Ascending aorta (tissue), 2 donors: ENCODE measurements at regions not wholly inside any gene's neighbourhood (a gene's known extent, or its start where the extent isn't known, plus 50 kb on each side); places are given as distances from the start of the nearest gene placed in this dataset.
A peak's percentile ranks its signal among the peaks of the same experiment; 100 is the strongest.

Experiments
- DNase-seq, 2 donors: peaks; one replicate each; pipeline ENCODE4 v3.0.0-alpha.2; 2019; ENCODE audit warnings: low spot score in 2 of 2
- H3K27ac ChIP-seq, 2 donors: fragments of 200-600 bp; sonication (generic); one replicate each; pipeline ENCODE4 v1.5.1; 2016 to 2017; ENCODE audit warnings: mild to moderate bottlenecking in 1 of 2
- H3K27me3 ChIP-seq: fragments of 200-600 bp; sonication (generic); one replicate; pipeline ENCODE4 v1.5.1; 2017
- H3K36me3 ChIP-seq, 2 donors: fragments of 200-600 bp; sonication (generic); one replicate each; pipeline ENCODE4 v1.5.1; 2016
- H3K4me1 ChIP-seq, 2 donors: fragments of 200-600 bp; sonication (generic); one replicate each; pipeline ENCODE4 v1.5.1; 2016 to 2017; ENCODE audit warnings: mild to moderate bottlenecking in 1 of 2
- H3K4me3 ChIP-seq, 2 donors: fragments of 200-600 bp; sonication (generic); one replicate each; pipeline ENCODE4 v1.5.1; 2016 to 2017; ENCODE audit warnings: mild to moderate bottlenecking in 1 of 2
- H3K9me3 ChIP-seq, 2 donors: fragments of 200-600 bp; sonication (generic); one replicate each; pipeline ENCODE4 v1.5.1; 2016
- intact Hi-C: fragments of 100-400 bp; cut with DNase I; formaldehyde crosslinking; loops from one replicate; pipeline ENCODE4 v1.15.1; 2023
- TF ChIP-seq, protein P1 (sequence below), 3 experiments: fragments of 200-600 bp in 2 of 3; fragments of 450-650 bp in 1 of 3; sonication (generic) in 2 of 3; IDR thresholded peaks; one replicate each; pipeline ENCODE4 v1.5.1; 2016 to 2019; ENCODE audit warnings: antibody characterized with exemption in 3 of 3, mild to moderate bottlenecking in 1 of 3, moderate library complexity in 1 of 3

DNA sequence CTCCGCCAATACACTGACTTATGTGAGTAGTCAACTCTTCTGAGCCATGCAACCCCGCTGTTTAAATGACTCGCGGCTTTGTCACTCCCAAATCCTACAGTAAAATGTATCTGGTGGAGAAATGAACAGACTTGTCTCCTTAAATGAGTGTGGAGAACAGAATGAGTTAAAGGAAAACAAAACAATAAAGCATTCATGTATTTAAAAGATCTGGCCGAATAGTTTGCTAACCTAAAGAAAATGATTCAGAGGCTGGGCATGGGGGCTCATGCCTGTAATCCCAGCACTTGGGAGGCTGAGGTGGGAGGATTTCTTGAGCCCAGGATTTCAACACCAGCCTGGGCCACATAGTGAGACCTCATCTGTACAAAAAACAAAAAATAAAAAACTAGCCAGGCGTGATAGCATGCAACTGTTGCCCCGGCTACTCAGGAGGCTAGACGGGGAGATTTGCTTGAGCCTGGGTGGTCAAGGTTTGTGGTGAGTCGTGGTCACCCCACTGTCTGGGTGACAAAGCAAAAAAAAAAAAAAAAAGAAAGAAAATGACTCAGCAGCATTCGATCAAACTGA is 86.5 kb upstream of the PFKP start:
- Histone ChIP-seq H3K36me3 (no peaks in the 10 kb centered on the region), H3K27me3 (no peaks in the 10 kb centered on the region), H3K27ac (no peak overlapping the region), H3K4me1 (no peaks in the 10 kb centered on the region), H3K4me3 (no peak overlapping the region), H3K9me3 (no peaks in the 10 kb centered on the region)
- intact Hi-C loops, result no loop called here
- TF ChIP-seq, protein P1, sequence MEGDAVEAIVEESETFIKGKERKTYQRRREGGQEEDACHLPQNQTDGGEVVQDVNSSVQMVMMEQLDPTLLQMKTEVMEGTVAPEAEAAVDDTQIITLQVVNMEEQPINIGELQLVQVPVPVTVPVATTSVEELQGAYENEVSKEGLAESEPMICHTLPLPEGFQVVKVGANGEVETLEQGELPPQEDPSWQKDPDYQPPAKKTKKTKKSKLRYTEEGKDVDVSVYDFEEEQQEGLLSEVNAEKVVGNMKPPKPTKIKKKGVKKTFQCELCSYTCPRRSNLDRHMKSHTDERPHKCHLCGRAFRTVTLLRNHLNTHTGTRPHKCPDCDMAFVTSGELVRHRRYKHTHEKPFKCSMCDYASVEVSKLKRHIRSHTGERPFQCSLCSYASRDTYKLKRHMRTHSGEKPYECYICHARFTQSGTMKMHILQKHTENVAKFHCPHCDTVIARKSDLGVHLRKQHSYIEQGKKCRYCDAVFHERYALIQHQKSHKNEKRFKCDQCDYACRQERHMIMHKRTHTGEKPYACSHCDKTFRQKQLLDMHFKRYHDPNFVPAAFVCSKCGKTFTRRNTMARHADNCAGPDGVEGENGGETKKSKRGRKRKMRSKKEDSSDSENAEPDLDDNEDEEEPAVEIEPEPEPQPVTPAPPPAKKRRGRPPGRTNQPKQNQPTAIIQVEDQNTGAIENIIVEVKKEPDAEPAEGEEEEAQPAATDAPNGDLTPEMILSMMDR (IDR thresholded peaks at IDR 0.05), result no peak
- DNase-seq, result no peak

DNA sequence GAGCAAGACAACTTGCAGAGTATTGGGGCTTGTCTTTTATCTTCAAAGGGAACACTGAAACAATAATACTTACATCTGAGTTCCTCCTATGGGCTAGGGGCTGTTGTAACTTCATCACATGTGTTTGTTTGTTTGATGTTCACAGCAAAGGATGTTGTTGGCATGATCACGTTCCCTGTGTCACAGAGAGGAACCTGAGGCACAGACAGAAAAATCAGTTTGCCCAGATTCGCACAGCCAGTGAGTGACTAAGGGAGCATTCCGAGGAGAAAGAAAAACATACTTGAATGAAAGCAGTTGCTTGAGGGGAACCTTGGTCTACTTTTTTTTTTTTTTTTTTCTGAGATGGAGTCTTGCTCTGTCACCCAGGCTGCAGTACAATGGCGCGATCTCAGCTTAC is 87.2 kb upstream of the PFKP start:
- TF ChIP-seq, protein P1 (IDR thresholded peaks at IDR 0.05), result no peak
- Histone ChIP-seq H3K36me3 (no peaks in the 10 kb centered on the region), H3K9me3 (no peaks in the 10 kb centered on the region), H3K27ac (no peak overlapping the region), H3K27me3 (no peaks in the 10 kb centered on the region), H3K4me1 (no peaks in the 10 kb centered on the region), H3K4me3 (no peak overlapping the region)
- no peak for DNase-seq
- intact Hi-C loops, result no loop called here

DNA sequence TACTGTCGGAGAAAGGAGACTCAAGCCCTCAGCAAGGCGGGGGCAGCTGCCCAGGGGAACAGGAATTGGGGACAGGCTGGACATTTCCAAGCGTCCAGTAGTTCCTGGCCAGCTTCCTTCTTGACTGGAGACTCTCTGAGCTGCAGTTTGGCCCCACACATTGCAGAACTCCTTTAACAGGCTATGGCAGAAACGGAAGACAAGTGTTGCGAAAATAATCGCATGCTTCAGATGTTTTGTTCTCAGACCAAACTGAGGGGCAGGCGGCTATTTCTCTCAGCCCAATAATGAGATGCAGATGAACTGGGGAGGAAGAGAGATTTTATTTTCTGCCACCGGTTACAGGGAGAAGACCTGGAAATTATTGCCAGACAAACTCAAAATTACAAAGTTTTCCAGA is 88.0 kb upstream of the PFKP start:
- H3K4me1 ChIP-seq, result no peaks in the 10 kb centered on the region
- TF ChIP-seq, protein P1 (IDR thresholded peaks at IDR 0.05), result no peak
- H3K36me3 ChIP-seq, result no peaks in the 10 kb centered on the region
- no peaks in the 10 kb centered on the region for H3K27me3 ChIP-seq
- no peaks in the 10 kb centered on the region for H3K9me3 ChIP-seq
- DNase-seq, result no peak
- H3K4me3 ChIP-seq, result no peak overlapping the region
- intact Hi-C loops, result no loop called here
- H3K27ac ChIP-seq, result no peak overlapping the region

DNA sequence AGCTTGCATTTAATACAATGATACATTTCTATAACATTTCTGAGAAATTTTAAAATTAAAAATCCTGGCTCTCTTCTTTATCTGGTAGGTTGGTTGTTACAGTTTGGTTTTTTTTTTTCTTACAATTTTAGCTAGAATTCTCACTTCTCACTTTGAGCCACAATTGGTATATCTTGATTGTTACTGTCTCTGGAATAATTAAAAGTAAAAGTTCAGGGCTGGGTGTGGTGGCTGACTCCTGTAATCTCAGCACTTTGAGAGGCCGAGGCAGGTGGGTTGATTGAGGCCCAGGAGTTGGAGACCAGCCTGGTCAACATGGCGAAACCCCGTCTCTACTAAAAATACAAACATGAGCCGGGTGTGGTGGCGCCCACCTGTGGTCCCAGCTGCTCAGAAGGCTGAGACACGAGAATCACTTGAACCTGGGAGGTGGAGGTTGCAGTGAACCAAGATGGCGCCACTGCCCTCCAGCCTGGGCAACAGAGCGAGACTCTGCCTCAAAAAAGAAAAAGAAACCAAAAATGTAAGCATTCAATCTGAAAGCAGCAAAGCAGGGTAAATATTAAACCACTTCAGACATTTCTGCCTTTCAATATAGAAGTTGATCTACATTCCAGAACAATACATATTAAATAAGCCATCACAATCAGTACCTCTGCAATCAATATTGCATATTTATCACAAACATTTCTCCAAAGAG is 88.6 kb upstream of the PFKP start:
- no peaks in the 10 kb centered on the region for H3K4me1 ChIP-seq
- intact Hi-C loops, result no loop called here
- no peaks in the 10 kb centered on the region for H3K9me3 ChIP-seq
- H3K36me3 ChIP-seq, result no peaks in the 10 kb centered on the region
- no peaks in the 10 kb centered on the region for H3K27me3 ChIP-seq
- H3K4me3 ChIP-seq, result no peak overlapping the region
- no peak overlapping the region for H3K27ac ChIP-seq
- DNase-seq, result no peak
- TF ChIP-seq, protein P1 (IDR thresholded peaks at IDR 0.05), result no peak

DNA sequence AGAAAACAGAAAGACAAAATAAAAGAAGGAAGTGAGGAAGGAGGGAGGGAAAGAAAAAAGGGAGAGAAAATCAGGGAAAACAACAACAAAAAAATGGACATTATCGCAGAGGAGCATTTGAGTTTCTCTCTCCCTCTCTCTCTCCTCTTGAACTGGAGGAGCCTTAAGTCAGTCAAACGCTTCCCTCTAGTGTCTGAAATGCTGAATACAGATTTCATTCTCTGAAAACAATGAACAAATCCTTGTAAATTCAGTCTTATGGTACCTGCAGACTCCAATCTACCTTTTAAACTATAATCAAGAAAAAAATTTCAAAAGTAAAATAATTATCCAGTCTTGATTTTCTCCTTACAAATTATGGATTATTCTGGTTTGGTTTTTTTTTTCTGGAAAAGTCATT is 89.2 kb upstream of the PFKP start:
- intact Hi-C loops, result no loop called here
- H3K36me3 ChIP-seq, result no peaks in the 10 kb centered on the region

More for the DNA sequence above, 89.2 kb upstream of the PFKP start:
- Histone ChIP-seq H3K4me3 (no peak overlapping the region), H3K9me3 (no peaks in the 10 kb centered on the region), H3K27me3 (no peaks in the 10 kb centered on the region), H3K27ac (no peak overlapping the region), H3K4me1 (no peaks in the 10 kb centered on the region)
- TF ChIP-seq, protein P1 (IDR thresholded peaks at IDR 0.05), result peak in 2 of 3 experiments; percentile 25 to 34
- DNase-seq, result no peak
